ENCODE measurements at regions not wholly inside any gene's neighbourhood (a gene's known extent, or its start where the extent isn't known, plus 50 kb on each side); places are given as distances from the start of the nearest gene placed in this dataset.

- no peak for TF ChIP-seq CTCF (IDR thresholded peaks at IDR 0.05 in 8 of 11, conservative IDR thresholded peaks at IDR 0.05 in 3 of 11)
- no peak for TF ChIP-seq POLR2A (IDR thresholded peaks at IDR 0.05)
Observed at GRCh38 chr3:193775421-193776077, 182.5 kb downstream of the OPA1 start.
